IPS-NIHi11 (cell line): ENCODE measurements at regions not wholly inside any gene's neighbourhood (a gene's known extent, or its start where the extent isn't known, plus 50 kb on each side); places are given as distances from the start of the nearest gene placed in this dataset.
"Not testable (repeated sequence)": the region's sequence is repeated elsewhere in the genome, so short reads cannot be mapped to it uniquely, and the experiment has no call there.

Experiments
- DNase-seq: peaks from one replicate; pipeline ENCODE4 v3.0.0; 2012; ENCODE audit warnings: mixed read lengths, low spot score

DNA sequence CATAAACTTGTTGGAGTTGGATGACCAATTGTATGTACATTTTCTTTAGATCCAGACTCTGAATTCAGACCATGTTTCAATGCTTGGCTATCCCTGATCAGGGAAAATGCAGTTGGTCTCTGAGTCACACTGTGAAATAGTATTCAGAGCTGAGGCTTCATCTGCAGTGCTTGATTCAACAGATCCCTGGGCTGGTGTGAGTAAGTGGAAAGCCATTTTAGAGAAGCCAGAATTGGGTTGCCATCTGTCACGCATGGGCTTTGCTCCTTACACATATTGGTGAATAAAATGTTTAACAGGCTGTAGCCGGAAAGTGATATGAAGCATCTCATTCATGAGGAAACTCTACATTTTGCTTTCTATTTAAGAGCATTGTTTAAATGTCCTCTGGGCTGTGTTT lies 50.0 kb upstream of the ACYP2 start:
- DNase-seq: no peak

DNA sequence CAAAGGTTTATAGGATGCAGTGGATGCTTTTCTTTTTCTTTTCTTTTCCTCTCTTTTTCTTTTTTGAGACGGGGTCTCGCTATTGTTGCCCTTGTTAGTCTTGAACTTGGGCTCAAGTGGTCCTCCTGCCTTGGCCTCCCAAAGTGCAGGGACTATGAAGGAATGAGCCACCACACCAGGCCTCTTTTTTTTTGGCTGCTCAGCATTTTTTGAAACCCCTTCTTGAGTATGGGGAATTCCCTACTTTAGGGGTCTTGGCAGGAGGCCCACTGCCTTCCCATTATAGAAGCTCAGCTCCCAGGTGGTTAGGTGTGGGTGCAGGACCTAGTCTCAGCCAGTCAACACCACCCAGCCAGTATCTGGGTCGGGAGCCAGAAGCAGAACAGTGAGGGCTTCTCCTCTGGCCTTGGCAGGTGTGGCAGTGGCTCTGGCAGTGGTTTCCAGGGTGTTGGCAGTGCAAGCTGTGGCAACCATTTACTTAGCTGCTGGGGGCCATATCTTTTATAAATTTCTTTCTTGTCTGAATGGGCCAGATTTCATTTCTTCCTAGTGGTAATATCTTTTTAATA lies 51.4 kb upstream of the ACYP2 start:
- DNase-seq: no peak

DNA sequence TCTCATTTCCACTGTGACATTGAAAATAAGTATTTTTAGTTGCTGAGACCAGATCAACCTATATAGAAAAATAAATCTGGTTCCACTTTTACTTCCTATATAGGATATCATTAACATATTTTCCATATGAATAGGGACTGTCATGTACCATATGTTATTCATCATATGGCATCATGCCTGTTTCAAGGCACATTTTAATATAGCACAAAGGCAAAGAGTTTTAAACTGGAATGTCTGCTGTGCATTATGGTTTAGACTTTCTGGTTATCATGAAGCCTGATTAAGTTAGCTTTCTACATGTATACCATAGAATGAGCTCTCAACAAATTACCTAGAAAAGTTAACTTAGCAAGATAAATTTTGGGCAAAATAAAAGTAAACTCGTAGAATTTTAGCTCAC lies 53.0 kb upstream of the ACYP2 start:
- no peak for DNase-seq

DNA sequence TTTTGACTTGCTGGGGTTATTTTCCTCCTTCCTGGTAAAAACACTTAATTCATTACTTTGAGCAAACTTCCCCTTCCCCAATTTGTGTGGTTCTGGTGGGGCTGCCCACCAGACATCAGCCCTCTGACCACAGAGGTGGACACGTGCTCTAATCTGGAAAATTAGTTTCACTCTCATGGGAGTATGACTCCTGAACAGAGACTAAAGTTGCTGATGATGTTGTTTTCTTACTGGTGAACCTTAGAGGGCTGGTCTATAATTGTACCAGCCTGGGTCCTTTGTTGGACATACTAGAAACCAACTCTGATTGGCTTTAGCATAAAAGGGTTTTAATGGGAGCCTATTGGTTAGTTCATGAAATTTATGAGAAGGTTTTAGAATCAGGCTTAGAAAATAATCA lies 54.1 kb upstream of the ACYP2 start:
- DNase-seq: no peak

DNA sequence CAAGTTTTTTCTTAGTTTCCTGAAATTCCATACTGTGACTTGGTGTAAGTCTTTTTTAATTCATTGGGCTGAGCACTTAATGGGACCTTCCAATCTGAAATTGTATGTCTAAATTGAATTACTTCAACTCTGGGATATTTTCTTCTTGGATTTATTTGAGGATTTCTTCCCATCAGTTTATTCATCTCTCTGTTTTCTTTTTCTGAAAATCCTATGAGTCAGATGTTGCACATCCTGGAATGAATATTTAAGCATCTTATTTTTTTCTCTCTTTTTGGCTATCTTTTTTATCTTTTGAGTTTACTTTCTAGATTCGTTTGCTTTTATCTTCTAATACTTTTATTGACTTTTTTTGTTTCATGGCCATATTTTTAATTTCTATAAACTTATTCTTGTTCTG lies 55.4 kb upstream of the ACYP2 start:
- no peak for DNase-seq

DNA sequence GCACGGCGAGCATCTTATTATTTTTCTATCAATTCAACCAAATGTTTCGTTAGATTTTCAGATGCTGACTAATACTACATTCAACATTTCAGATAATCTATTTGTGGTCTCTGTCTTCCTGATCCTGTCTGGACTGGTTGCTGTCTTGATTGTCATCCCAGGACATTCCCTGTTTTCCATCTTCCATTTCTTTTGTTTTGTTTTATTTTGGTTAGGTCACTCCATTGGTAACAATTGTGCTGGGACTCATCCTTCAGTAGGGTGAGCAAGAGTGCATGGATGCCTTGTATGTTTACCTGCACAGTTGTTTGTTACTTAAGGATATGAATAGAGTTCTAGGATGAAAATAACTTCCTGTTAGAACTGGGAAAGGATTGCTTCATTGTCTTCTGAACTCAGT lies 55.9 kb upstream of the ACYP2 start:
- no peak for DNase-seq

DNA sequence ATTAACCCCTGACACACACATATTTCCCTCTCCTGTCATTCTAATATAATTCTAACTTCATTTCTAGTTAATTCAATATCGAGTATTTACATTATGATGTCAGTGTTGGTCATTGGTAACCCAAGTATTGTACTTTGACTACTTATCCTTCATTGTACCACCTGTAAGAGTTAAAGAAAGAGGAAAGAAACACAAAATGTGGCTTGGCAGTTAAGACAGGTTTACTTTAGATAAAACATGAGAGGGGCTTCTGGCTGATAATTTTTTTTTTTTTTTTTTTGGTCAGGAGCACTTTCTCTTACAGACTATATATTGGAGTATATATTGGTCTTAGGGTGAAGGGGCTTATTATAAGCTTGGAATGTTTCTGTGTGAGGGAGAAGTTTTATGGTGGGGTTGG lies 57.0 kb upstream of the ACYP2 start:
- no peak for DNase-seq

DNA sequence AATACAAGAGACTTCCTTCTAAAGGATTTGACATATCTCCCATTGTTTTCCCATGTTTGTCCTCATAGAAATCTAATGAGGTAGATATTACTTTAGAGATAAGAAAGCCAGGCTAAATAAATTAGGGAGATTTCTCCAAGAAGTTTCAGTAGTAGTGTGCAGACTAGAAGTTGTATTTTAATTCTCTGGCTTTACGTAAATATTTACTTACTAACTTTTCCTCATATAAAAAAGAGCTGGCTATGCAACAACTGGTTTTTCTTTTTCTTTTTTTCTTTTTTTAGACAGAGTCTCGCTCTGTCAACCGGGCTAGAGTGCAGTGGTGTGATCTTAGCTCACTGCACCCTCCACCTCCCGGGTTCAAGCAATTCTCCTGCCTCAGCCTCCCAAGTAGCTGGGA lies 60.6 kb upstream of the ACYP2 start:
- no peak for DNase-seq

DNA sequence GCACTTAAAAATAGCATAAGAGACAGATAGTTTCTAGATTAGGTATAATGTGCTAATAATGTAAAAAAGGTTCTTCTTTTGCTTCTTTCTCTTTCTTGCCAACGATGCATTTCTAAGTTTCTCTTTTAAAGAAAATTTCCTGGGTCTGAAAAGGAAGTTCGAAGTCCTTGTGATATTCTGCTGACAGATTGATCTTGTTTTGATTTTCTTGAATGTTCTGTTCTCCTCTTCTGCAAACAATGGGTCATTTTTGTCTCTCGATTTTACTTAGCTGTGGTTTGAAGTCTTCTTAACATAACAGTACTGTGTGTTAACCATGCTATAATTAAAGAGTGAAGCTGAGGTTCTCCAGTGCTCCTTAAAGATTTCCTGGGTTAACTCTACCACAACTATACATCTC lies 61.1 kb upstream of the ACYP2 start:
- no peak for DNase-seq

DNA sequence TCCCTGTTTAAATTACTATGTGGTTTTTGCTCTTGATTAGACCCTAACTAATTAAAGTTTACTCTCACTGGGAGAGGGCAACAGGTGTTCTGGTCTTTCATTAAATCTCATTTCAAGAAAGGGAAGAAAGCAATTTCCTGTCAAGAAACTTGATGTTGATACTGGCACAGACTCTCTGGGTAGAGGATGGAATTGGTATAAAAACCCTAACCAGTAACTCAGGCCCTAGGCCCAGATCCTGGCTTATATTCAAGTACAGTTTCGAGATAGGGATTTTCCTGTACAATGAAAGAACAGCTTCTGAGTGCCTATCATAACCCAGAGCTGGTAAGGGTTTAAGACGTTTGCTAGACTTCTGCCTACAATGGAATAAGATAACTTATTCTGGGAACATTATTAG lies 61.6 kb upstream of the ACYP2 start:
- no peak for DNase-seq

DNA sequence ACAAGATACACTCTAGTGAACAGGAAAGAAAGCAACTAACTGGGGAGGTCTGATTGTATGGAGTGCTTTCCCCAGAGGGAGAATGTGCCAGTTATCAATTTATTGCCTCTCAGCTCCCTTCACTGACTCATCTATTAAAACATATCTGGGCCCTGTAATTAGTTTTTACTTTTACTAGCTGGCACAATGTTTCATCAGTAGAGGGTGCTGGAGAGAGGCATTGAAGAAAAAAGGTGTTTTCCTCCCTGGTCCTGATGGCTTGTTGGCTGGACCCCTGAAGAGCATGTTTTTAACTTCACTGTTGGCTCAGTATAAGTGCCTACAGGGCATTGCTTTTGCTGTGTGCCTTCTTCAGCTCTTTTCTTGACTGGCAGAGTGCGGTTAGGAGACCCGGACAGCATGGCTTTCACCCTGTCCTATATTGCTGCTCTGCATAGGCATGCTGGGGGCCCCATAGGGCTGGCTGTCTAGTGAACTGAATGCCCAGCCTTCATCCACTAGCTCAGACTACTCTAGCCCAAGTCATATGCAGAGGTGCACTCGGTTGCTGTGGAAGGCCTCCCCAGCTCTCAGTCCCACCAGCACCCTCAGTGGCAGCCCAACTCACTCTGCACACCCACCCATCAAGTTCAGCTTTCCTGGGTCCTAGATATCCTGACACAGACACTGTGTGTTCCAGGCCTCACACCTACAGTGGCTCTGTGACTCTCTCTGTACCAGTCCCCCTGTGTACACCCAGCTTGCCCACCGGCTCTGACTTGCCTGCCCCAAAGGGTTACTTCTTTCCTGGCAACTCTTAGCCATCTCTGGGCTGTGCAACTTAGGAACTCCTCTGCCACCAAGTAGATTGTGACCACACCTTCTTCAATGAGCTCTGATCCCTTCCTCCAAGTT lies 62.3 kb upstream of the ACYP2 start:
- DNase-seq: peak; percentile 19

DNA sequence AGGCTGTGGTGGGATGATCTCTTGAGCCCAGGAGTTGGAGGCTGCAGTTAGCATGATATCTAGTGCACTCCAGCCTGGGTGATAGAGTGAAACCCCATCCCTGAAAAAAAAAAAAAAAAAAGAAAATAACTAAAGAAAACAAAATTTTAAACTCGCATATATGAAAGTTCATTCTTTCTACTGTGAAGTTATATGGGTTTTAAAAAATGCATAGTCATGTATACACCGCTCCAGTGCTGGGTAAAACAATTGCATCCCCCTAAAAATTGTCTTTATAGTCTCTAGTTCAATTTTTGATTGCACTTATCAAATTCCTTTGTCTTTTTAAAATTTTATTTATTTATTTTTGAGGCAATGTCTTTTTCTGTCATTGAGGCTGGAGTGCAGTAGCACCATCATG lies 65.0 kb upstream of the ACYP2 start:
- DNase-seq: no peak

DNA sequence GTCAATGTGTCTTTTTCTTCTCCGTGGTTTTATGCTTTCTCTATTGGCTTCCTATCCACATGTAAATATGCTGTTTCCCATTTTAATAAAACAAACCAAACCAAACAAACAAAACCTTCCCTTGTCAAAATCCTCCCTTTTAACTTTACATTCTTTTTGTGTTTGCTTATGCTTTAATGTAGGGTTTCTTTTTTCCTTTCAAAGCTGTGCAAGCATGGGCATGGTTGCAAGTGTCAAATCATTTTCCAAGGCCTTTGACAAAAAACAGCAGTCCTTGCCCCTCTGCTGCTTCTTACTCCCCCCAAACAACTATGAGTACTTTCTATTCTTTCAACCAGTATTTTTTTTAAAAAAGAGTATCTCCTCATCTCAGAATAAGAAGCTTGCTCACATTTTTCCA lies 66.0 kb upstream of the ACYP2 start:
- no peak for DNase-seq

DNA sequence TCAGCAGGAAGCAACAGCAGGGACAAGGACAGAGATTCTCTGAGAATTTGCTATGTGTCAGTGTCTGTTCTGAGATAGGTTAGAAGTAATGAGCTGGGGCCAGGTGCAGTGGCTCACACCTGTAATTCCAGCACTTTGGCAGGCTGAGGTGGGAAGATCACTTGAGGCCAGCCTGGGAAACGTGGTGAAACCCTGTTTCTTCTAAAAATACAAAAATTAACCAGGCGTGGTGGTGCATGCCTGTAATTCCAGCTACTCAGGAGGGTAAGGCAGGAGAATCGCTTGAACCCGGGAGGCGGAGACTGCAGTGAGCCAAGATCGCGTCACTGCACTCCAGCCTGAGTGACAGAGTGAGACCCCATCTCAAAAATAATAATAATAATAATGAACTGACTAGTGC lies 66.5 kb upstream of the ACYP2 start:
- not testable (repeated sequence) for DNase-seq

DNA sequence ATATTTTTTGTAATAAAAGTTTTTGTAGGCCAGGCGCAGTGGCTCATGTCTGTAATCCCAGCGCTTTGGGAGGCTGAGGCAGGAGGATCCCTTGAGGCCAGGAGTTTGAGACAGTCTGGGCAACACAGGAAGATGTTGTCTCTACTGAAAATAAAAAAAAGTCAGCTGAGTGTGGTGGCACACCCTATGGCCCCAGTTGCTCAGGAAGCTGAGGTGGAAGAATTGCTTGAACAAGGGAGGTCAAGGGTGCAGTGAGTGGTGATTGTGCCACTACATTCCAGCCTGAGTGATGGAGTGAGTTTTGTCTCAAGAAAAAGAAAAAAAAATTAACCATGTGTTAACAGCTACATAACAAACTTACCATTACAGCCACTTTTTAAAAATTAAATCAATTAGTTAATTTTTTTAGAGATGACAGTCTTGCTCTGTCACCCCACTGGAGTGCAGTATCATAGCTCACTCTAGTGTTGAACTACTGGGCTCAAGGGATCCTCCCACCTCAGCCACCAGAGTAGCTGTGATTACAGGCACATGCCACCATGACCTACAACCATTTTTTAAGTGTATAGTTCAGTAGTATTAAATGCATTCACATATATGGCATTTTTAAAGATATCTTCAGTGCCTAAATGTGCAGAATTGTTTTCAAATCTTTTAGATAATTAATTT lies 67.2 kb upstream of the ACYP2 start:
- no peak for DNase-seq

DNA sequence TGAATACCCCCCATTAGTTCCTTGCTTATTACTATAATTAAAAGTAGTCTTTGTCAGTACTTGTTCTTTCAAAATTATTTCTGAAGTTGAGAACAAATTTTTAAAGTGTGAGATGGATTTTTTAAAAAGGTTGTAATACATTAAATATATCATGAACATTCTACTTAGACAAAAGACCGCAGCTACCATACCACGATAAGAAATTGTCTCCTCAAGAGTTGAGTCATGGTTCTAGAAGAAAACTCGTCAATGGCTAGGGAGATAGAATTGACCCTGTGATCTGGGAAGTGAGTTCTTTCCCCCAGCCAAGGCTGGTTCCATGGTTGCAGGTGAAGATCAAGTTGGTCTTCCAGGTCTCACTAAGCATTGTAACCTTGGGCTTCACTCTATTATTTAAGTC lies 67.8 kb upstream of the ACYP2 start:
- no peak for DNase-seq

DNA sequence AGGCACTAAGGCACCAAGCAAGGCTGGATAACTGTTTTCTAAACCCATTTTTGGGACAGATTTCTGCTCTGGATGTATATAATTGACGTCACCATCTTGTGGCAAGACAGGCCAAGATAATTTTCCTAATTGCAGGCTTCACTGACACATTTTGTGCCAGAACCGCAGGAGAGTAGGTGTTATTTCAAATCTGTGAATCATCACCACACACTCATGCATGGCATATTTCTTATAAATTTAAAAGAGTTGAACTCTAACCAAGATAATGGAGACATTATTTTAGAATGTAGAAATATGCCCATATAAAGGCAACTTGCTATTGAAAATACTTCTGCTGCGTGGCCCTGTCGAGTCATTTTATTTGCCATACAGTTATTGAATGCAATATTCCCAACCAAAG lies 68.3 kb upstream of the ACYP2 start:
- no peak for DNase-seq

DNA sequence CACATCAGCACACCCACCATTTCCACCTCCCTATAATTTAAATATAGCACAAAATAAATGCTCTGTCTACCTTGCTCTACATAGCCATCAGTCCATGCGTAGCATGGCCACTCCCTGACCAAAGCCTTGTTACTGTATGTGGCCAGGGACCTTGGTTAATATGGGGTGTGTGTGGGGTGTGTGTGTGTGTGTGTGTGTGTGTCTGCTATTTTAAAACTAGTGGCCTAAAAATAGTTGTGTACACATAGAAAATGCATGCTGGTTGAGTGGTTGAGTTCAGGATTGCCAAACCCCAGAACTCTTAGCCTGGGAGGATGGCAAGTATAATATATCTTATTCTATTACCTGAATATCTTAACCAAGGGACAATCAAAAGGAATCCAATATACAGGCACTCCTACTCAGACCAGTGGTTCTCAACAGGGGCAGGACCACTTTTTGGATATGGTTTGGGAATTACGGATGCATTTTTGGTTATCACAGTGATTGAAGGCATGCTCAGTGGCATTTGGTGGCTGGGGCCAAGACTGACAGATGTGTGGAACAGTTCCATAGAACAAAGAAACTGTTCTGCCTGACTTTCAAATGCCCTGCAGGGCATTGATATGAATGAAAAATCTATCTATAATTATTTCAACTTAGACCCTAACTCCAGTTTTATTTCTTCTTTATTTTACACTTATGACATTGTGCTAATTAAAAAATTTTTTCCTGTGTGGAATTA lies 72.3 kb upstream of the PSME4 start:
- no peak for DNase-seq

DNA sequence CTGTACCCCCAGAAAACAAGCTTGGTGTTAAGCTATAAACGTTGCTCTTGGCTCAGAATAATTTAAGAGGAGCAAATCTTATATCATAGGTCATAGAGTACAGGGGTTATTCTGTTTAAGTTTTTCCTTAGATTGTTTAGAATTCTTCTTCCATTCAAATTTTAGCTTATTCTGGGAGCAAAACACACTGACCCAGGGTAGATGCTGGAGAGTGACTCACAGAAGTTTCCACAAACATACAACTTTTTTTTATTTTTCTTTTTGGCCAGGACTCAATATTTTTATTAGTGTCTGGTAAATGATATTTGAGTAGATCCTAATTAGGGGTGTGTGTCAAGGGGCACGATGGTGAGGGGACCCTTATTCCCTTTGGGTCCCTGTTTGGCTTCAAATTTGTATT lies 71.5 kb upstream of the PSME4 start:
- DNase-seq: no peak

DNA sequence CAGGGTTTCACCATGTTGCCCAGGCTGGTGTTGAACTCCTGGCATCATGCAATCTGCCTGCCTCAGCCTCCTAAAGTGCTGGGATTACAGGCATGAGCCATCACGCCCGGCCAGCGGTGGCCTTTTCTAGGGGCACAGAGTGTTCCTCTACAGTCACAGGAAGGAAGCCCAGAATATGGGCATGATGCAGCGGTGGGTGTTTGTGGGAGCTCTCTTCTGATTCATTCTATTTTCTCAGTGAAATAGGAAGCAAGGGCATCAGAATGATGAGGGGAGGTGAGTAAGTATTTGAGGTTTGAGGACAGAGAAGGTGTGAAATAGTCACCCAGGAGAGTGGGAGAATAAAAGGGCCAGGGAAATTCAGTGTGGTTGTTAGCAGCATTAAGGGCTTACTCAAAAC lies 70.3 kb upstream of the PSME4 start:
- DNase-seq: no peak

DNA sequence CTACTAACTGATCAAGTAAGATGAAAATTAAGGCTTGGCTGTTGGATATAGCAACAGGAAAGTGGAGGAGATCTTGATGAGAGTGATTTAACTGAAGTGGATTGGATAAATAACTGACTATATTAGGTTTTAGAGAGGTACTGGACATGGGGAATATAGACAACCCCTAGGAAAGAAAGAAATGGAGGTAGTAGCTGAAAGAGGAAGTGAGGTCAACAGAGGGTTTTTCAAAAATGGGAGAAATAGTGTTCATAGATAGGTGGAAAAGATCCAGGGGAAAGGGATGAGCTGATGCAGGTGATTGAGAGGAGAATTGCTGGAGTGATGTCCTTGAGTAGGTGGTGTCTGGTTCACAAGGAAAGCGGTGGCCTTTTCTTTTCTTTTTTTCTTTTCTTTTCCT lies 69.9 kb upstream of the PSME4 start:
- DNase-seq: no peak

DNA sequence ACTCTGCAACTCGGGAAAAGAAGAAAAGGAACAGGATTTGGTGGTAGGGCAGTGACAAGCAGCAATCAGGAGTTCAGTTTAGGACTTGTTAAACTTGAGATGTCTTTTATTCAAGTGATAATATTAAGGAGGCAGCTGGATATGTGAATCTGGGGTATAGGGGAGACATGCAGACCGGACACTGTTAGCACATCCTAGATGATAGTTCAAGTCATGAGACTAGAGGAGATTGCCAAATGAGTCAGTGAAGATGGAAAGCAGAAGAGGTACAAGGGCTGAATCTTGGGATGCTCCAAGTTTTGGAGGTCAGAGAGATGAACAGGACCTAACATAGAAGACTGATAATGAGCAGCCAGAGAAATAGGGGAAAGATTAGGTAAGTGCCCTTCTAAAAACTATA lies 69.5 kb upstream of the PSME4 start:
- DNase-seq: no peak

DNA sequence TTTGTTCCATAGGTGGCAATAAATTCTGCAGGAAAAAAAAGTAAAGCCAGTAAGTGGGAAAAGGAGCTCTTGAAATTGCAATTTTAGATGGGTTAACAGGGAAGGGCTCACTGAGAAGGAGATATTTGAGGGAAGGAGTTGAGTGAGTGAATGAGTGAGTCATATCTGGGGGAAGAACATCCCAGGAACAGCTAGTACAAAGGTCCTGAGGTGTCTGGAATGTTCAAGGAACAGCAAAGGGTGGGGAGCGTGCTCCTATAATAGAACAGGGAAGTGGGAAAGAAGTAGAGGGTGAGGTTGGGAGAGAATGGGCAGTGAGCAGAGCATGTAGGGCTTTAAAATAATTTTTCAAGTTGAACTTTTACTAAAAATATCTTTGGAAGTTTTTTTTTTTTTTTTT lies 68.0 kb upstream of the PSME4 start:
- no peak for DNase-seq
